ENCODE measurements at regions not wholly inside any gene's neighbourhood (a gene's known extent, or its start where the extent isn't known, plus 50 kb on each side); places are given as distances from the start of the nearest gene placed in this dataset.

DNA sequence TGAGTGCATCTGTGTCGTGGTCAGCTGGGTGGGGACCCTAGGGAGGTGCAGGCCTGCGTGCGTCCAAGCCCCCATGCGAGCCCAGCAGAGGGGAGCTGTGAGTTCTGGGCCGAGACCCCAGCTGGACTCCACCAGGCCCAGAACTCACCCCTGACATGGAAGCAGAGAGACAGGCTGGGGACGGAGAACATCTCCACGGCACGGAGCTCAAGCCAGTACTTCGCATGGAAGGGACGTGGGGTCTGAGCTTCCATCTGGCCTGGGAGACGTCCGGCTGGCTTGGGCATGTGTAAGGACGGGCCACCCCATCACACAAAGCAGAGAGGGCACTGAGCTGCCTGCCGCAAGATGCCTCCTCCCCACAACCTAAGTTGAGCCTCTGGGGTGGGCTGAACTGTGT lies 422.4 kb downstream of the CTTN start:
- no peaks in the 10 kb centered on the region for H3K9me3 ChIP-seq (ENCODE audit: control insufficient read depth, insufficient read depth, low read depth, low read length)
- no peak for TF ChIP-seq EZH2 (IDR thresholded peaks at IDR 0.05; ENCODE audit: low read length, missing control alignments)
- TF ChIP-seq, protein P1, sequence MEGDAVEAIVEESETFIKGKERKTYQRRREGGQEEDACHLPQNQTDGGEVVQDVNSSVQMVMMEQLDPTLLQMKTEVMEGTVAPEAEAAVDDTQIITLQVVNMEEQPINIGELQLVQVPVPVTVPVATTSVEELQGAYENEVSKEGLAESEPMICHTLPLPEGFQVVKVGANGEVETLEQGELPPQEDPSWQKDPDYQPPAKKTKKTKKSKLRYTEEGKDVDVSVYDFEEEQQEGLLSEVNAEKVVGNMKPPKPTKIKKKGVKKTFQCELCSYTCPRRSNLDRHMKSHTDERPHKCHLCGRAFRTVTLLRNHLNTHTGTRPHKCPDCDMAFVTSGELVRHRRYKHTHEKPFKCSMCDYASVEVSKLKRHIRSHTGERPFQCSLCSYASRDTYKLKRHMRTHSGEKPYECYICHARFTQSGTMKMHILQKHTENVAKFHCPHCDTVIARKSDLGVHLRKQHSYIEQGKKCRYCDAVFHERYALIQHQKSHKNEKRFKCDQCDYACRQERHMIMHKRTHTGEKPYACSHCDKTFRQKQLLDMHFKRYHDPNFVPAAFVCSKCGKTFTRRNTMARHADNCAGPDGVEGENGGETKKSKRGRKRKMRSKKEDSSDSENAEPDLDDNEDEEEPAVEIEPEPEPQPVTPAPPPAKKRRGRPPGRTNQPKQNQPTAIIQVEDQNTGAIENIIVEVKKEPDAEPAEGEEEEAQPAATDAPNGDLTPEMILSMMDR (conservative IDR thresholded peaks at IDR 0.05 in 1 of 2, IDR thresholded peaks at IDR 0.05 in 1 of 2; ENCODE audit: low read depth in 1 of 2, low read length in 2 of 2) = no peak
- no peak overlapping the region for H3K9ac ChIP-seq (ENCODE audit: insufficient read depth, low read length)
- no peaks in the 10 kb centered on the region for H3K36me3 ChIP-seq (ENCODE audit: control insufficient read depth, insufficient read depth, low read length)
- H3K4me1 ChIP-seq (ENCODE audit: control insufficient read depth, extremely low read depth, insufficient read depth, low read length) = no peaks in the 10 kb centered on the region
- H3K79me2 ChIP-seq (ENCODE audit: control insufficient read depth, insufficient read depth, low read length) = no peaks in the 10 kb centered on the region
- H3K4me3 ChIP-seq (replicated peaks in 1 of 4; ENCODE audit: control extremely low read depth in 1 of 4, insufficient read depth in 1 of 4, low read depth in 3 of 4, low read length in 4 of 4) = no peak overlapping the region
- DNase-seq (ENCODE audit: low read depth in 2 of 2) = no peak
- no peak overlapping the region for H2AFZ ChIP-seq (ENCODE audit: low read length)
- no peaks in the 10 kb centered on the region for H4K20me1 ChIP-seq (ENCODE audit: control insufficient read depth, extremely low read depth, insufficient read depth, low read length)
- H3K27ac ChIP-seq (ENCODE audit: insufficient read depth, low read length) = no peak overlapping the region
- no peak overlapping the region for H3K4me2 ChIP-seq (ENCODE audit: extremely low read depth, insufficient read depth, low read length)
- peaks cover 2% of the 10 kb centered on the region for H3K27me3 ChIP-seq (ENCODE audit: control insufficient read depth, insufficient read depth, low read length)

DNA sequence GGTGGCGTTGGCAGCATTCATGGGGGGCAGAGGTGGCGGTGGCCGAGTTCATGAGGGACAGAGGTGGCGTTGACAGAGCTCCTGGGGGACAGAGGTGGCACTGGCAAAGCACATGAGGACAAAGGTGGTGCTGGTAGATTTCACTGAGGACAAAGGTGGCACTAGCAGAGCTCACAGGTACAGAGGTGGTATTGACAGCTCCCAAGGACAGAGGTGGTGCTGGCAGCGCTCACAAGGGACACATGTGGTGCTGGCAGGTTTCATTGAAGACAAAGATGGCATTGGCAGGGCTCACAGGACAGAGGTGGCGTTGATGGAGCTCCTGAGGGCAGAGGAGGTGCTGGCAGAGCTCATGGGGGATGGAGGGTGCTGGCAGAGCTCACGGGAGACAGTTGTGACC lies 425.4 kb downstream of the CTTN start:
- Histone ChIP-seq H3K4me2 (ENCODE audit: extremely low read depth, insufficient read depth, low read length) (no peak overlapping the region), H3K36me3 (ENCODE audit: control insufficient read depth, insufficient read depth, low read length) (no peaks in the 10 kb centered on the region), H3K4me1 (ENCODE audit: control insufficient read depth, extremely low read depth, insufficient read depth, low read length) (no peaks in the 10 kb centered on the region), H3K4me3 (replicated peaks in 1 of 4; ENCODE audit: control extremely low read depth in 1 of 4, insufficient read depth in 1 of 4, low read depth in 3 of 4, low read length in 4 of 4) (no peak overlapping the region), H3K9me3 (ENCODE audit: control insufficient read depth, insufficient read depth, low read depth, low read length) (no peaks in the 10 kb centered on the region), H2AFZ (ENCODE audit: low read length) (no peak overlapping the region), H3K9ac (ENCODE audit: insufficient read depth, low read length) (no peak overlapping the region), H4K20me1 (ENCODE audit: control insufficient read depth, extremely low read depth, insufficient read depth, low read length) (no peaks in the 10 kb centered on the region), H3K27ac (ENCODE audit: insufficient read depth, low read length) (no peak overlapping the region), H3K79me2 (ENCODE audit: control insufficient read depth, insufficient read depth, low read length) (no peaks in the 10 kb centered on the region), H3K27me3 (ENCODE audit: control insufficient read depth, insufficient read depth, low read length) (peaks cover 6% of the 10 kb centered on the region)
- no peak for TF ChIP-seq EZH2 (IDR thresholded peaks at IDR 0.05; ENCODE audit: low read length, missing control alignments)
- TF ChIP-seq, protein P1 (conservative IDR thresholded peaks at IDR 0.05 in 1 of 2, IDR thresholded peaks at IDR 0.05 in 1 of 2; ENCODE audit: low read depth in 1 of 2, low read length in 2 of 2) = no peak
- DNase-seq (ENCODE audit: low read depth in 2 of 2) = no peak

DNA sequence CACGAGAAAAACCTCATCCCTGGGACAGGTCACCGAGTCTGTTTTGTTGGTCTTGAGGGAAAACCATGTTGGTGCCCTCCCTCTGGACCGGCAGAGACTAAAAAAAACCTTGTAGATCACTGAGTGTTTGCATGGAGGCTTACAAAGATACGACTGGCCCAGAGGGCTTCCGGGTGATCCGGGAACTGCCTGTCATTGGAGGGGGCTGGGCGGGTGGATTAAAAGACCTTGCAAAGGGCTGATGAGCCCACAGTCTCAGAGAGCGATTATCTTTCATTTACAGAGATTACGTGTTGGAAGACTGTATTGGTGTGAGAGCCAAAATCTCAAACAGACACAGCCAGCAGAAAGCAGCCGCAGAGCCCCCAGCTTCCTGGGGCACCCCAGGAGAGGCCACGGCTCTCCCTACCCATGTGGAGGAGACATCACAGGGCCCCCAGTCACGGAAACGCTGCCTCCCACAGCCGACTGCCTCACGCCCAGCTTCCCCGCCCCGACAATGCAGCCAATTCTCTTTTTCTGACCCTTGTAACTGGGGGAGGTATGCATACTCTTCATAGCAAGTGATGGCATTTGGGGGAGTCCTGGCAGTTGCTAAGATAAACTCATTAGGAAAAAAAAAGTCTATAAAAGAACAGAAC lies 426.4 kb downstream of the CTTN start:
- Histone ChIP-seq H3K27ac (ENCODE audit: insufficient read depth, low read length) (no peak overlapping the region), H2AFZ (ENCODE audit: low read length) (no peak overlapping the region), H3K79me2 (ENCODE audit: control insufficient read depth, insufficient read depth, low read length) (no peaks in the 10 kb centered on the region), H3K4me2 (ENCODE audit: extremely low read depth, insufficient read depth, low read length) (no peak overlapping the region), H3K4me3 (replicated peaks in 1 of 4; ENCODE audit: control extremely low read depth in 1 of 4, insufficient read depth in 1 of 4, low read depth in 3 of 4, low read length in 4 of 4) (no peak overlapping the region), H3K27me3 (ENCODE audit: control insufficient read depth, insufficient read depth, low read length) (peaks cover 6% of the 10 kb centered on the region), H3K9ac (ENCODE audit: insufficient read depth, low read length) (no peak overlapping the region), H3K36me3 (ENCODE audit: control insufficient read depth, insufficient read depth, low read length) (no peaks in the 10 kb centered on the region), H4K20me1 (ENCODE audit: control insufficient read depth, extremely low read depth, insufficient read depth, low read length) (no peaks in the 10 kb centered on the region), H3K9me3 (ENCODE audit: control insufficient read depth, insufficient read depth, low read depth, low read length) (no peaks in the 10 kb centered on the region), H3K4me1 (ENCODE audit: control insufficient read depth, extremely low read depth, insufficient read depth, low read length) (no peaks in the 10 kb centered on the region)
- DNase-seq (ENCODE audit: low read depth in 2 of 2) = no peak
- no peak for TF ChIP-seq EZH2 (IDR thresholded peaks at IDR 0.05; ENCODE audit: low read length, missing control alignments)
- TF ChIP-seq, protein P1 (conservative IDR thresholded peaks at IDR 0.05 in 1 of 2, IDR thresholded peaks at IDR 0.05 in 1 of 2; ENCODE audit: low read depth in 1 of 2, low read length in 2 of 2) = no peak
